ENCODE measurements at regions not wholly inside any gene's neighbourhood (a gene's known extent, or its start where the extent isn't known, plus 50 kb on each side); places are given as distances from the start of the nearest gene placed in this dataset.

GRCh38 chr10:61096056-61096455, 152.1 kb upstream of the RHOBTB1 start:
- Histone ChIP-seq H3K27ac (ENCODE audit: low read length in 2 of 2) (no peak overlapping the region), H3K9ac (ENCODE audit: low read length) (no peak overlapping the region), H3K36me3 (replicated peaks in 1 of 2; ENCODE audit: control extremely low read depth in 1 of 2, control insufficient read depth in 1 of 2, extremely low read depth in 1 of 2, insufficient read depth in 2 of 2, low read length in 1 of 2) (no peaks in the 10 kb centered on the region), H4K20me1 (ENCODE audit: control insufficient read depth, insufficient read depth, low read length, poor library complexity, severe bottlenecking) (no peaks in the 10 kb centered on the region), H3K4me1 (ENCODE audit: control insufficient read depth in 2 of 2, insufficient read depth in 2 of 2, low read length in 2 of 2) (no peaks in the 10 kb centered on the region), H3K4me3 (ENCODE audit: control extremely low read depth in 1 of 5, extremely low read depth in 1 of 5, insufficient read depth in 1 of 5, low read depth in 2 of 5, low read length in 4 of 5) (no peak overlapping the region), H2AFZ (ENCODE audit: insufficient read depth, low read depth, low read length, poor library complexity, severe bottlenecking) (no peak overlapping the region), H3K79me2 (ENCODE audit: control insufficient read depth, insufficient read depth, low read length) (no peaks in the 10 kb centered on the region), H3K9me3 (ENCODE audit: control extremely low read depth in 1 of 3, control insufficient read depth in 2 of 3, insufficient read depth in 1 of 3, low read length in 2 of 3) (no peaks in the 10 kb centered on the region), H3K4me2 (replicated peaks; ENCODE audit: low read depth, low read length, poor library complexity, severe bottlenecking) (no peak overlapping the region), H3K27me3 (replicated peaks in 1 of 4; ENCODE audit: control extremely low read depth in 1 of 4, control insufficient read depth in 3 of 4, insufficient read depth in 4 of 4, low read length in 3 of 4) (peaks cover 0 to 4% (median 0%) of the 10 kb centered on the region in 4 experiments)
- peaks cover 27% of the 10 kb centered on the region for H3K27me3 Mint-ChIP-seq
- intact Hi-C loops (cut with micrococcal nuclease): no loop called here
- no peaks in the 10 kb centered on the region for H3K9me3 Mint-ChIP-seq (ENCODE audit: insufficient read depth)
- DNase-seq (no peak), ATAC-seq (ENCODE audit: low read depth) (no peak)
- POLR2A ChIA-PET: no interaction called here
- H3K4me1 Mint-ChIP-seq: peaks cover 6% of the 10 kb centered on the region
- no peak overlapping the region for H3K4me3 Mint-ChIP-seq
- no CpG with 5 or more reads among the region's 1 CpG for WGBS (ENCODE audit: insufficient coverage)
- TF ChIP-seq EZH2 (IDR thresholded peaks at IDR 0.05; ENCODE audit: borderline replicate concordance, insufficient read depth, low read depth, low read length, poor library complexity, severe bottlenecking): no peak
- TF ChIP-seq CTCF (IDR thresholded peaks at IDR 0.05): no peak
- CTCF ChIA-PET: no interaction called here
- no peak overlapping the region for H3K27ac Mint-ChIP-seq

GRCh38 chr10:61091531-61091930, 147.5 kb upstream of the RHOBTB1 start:
- CTCF ChIA-PET: no interaction called here
- peaks cover 6% of the 10 kb centered on the region for H3K4me1 Mint-ChIP-seq
- H3K27me3 ChIP-seq (replicated peaks in 1 of 4; ENCODE audit: control extremely low read depth in 1 of 4, control insufficient read depth in 3 of 4, insufficient read depth in 4 of 4, low read length in 3 of 4): peaks cover 0 to 4% (median 2%) of the 10 kb centered on the region in 4 experiments

More at GRCh38 chr10:61091531-61091930, 147.5 kb upstream of the RHOBTB1 start:
- no peaks in the 10 kb centered on the region for H3K4me1 ChIP-seq (ENCODE audit: control insufficient read depth in 2 of 2, insufficient read depth in 2 of 2, low read length in 2 of 2)
- TF ChIP-seq CTCF (IDR thresholded peaks at IDR 0.05) (no peak), EZH2 (IDR thresholded peaks at IDR 0.05; ENCODE audit: borderline replicate concordance, insufficient read depth, low read depth, low read length, poor library complexity, severe bottlenecking) (no peak)
- H3K79me2 ChIP-seq (ENCODE audit: control insufficient read depth, insufficient read depth, low read length): no peaks in the 10 kb centered on the region
- H3K27me3 Mint-ChIP-seq: peaks cover 24% of the 10 kb centered on the region
- H3K9me3 ChIP-seq (ENCODE audit: control extremely low read depth in 1 of 3, control insufficient read depth in 2 of 3, insufficient read depth in 1 of 3, low read length in 2 of 3): no peaks in the 10 kb centered on the region
- H3K4me2 ChIP-seq (replicated peaks; ENCODE audit: low read depth, low read length, poor library complexity, severe bottlenecking): no peak overlapping the region
- no peaks in the 10 kb centered on the region for H3K9me3 Mint-ChIP-seq (ENCODE audit: insufficient read depth)
- intact Hi-C loops (cut with micrococcal nuclease): loop anchor here (5.0 kb wide), 1 partner anchor 36 kb away; no protein-coding TSS in a partner anchor
- H3K4me3 ChIP-seq (ENCODE audit: control extremely low read depth in 1 of 5, extremely low read depth in 1 of 5, insufficient read depth in 1 of 5, low read depth in 2 of 5, low read length in 4 of 5): no peak overlapping the region
- no peak for ATAC-seq (ENCODE audit: low read depth)
- H4K20me1 ChIP-seq (ENCODE audit: control insufficient read depth, insufficient read depth, low read length, poor library complexity, severe bottlenecking): no peaks in the 10 kb centered on the region
- no peak overlapping the region for H3K9ac ChIP-seq (ENCODE audit: low read length)
- no peak overlapping the region for H2AFZ ChIP-seq (ENCODE audit: insufficient read depth, low read depth, low read length, poor library complexity, severe bottlenecking)
- no peak for DNase-seq
- no CpG with 5 or more reads among the region's 1 CpG for WGBS (ENCODE audit: insufficient coverage)
- H3K27ac Mint-ChIP-seq: no peak overlapping the region
- no peaks in the 10 kb centered on the region for H3K36me3 ChIP-seq (replicated peaks in 1 of 2; ENCODE audit: control extremely low read depth in 1 of 2, control insufficient read depth in 1 of 2, extremely low read depth in 1 of 2, insufficient read depth in 2 of 2, low read length in 1 of 2)
- no peak overlapping the region for H3K27ac ChIP-seq (ENCODE audit: low read length in 2 of 2)
- no peak overlapping the region for H3K4me3 Mint-ChIP-seq
- POLR2A ChIA-PET: no interaction called here

Measured in B cell (primary cell).